Eye (tissue), 1 donor: ENCODE measurements at regions not wholly inside any gene's neighbourhood (a gene's known extent, or its start where the extent isn't known, plus 50 kb on each side); places are given as distances from the start of the nearest gene placed in this dataset.
"Not testable (repeated sequence)": the region's sequence is repeated elsewhere in the genome, so short reads cannot be mapped to it uniquely, and the experiment has no call there.

ENCODE experiments used
- DNase-seq: peaks from one replicate; pipeline ENCODE4 v3.0.0-alpha.2; 2015

- no peak for DNase-seq
Measured at GRCh38 chr1:219342836-219343235, 169.2 kb downstream of the LYPLAL1 start.

- no peak for DNase-seq
Measured at GRCh38 chr1:219340796-219341195, 167.1 kb downstream of the LYPLAL1 start.

GRCh38 chr1:219339466-219339865 is 165.8 kb downstream of the LYPLAL1 start:
- DNase-seq, result no peak

GRCh38 chr1:219337588-219337987 is 163.9 kb downstream of the LYPLAL1 start:
- DNase-seq, result no peak

GRCh38 chr1:219333626-219334025 is 159.9 kb downstream of the LYPLAL1 start:
- DNase-seq, result no peak

GRCh38 chr1:219331424-219331823 is 157.7 kb downstream of the LYPLAL1 start:
- no peak for DNase-seq

GRCh38 chr1:219330669-219331068 is 157.0 kb downstream of the LYPLAL1 start:
- no peak for DNase-seq

GRCh38 chr1:219330001-219330400 is 156.3 kb downstream of the LYPLAL1 start:
- no peak for DNase-seq

- no peak for DNase-seq
Measured at GRCh38 chr1:219329578-219329977, 155.9 kb downstream of the LYPLAL1 start.

- DNase-seq, result no peak
Measured at GRCh38 chr1:219326843-219327242, 153.2 kb downstream of the LYPLAL1 start.

- no peak for DNase-seq
Measured at GRCh38 chr1:219325368-219325742, 151.7 kb downstream of the LYPLAL1 start.

GRCh38 chr1:219324629-219325367 is 151.1 kb downstream of the LYPLAL1 start:
- peak; percentile 49 for DNase-seq

- DNase-seq, result no peak
Measured at GRCh38 chr1:219324171-219324570, 150.5 kb downstream of the LYPLAL1 start.

- no peak for DNase-seq
Measured at GRCh38 chr1:219323426-219323825, 149.7 kb downstream of the LYPLAL1 start.

- DNase-seq, result no peak
Measured at GRCh38 chr1:219322766-219323165, 149.1 kb downstream of the LYPLAL1 start.

GRCh38 chr1:219320563-219320962 is 146.9 kb downstream of the LYPLAL1 start:
- DNase-seq, result not testable (repeated sequence)

- no peak for DNase-seq
Measured at GRCh38 chr1:219318826-219319225, 145.1 kb downstream of the LYPLAL1 start.

- no peak for DNase-seq
Measured at GRCh38 chr1:219317762-219318353, 144.2 kb downstream of the LYPLAL1 start.

GRCh38 chr1:219316066-219316465 is 142.4 kb downstream of the LYPLAL1 start:
- no peak for DNase-seq

GRCh38 chr1:219313961-219314360 is 140.3 kb downstream of the LYPLAL1 start:
- no peak for DNase-seq

- DNase-seq, result no peak
Measured at GRCh38 chr1:219312967-219313366, 139.3 kb downstream of the LYPLAL1 start.

- DNase-seq, result no peak
Measured at GRCh38 chr1:219310181-219310728, 136.6 kb downstream of the LYPLAL1 start.

GRCh38 chr1:219308367-219308766 is 134.7 kb downstream of the LYPLAL1 start:
- DNase-seq, result no peak
